HEK293 (cell line): ENCODE measurements at regions not wholly inside any gene's neighbourhood (a gene's known extent, or its start where the extent isn't known, plus 50 kb on each side); places are given as distances from the start of the nearest gene placed in this dataset.

Source experiments
- YY1 ChIP-seq: fragments of 450-650 bp; formaldehyde crosslinking; IDR thresholded peaks from 2 replicates; pipeline ENCODE4 v1.5.1; 2018; ENCODE audit warnings: missing biosample characterization, missing genetic modification characterization
- TF ChIP-seq, protein P1 (sequence below): fragments of 450-650 bp; formaldehyde crosslinking; conservative IDR thresholded peaks from 2 replicates; pipeline ENCODE4 v1.5.1; 2016; ENCODE audit warnings: low read depth, missing biosample characterization, missing genetic modification characterization

DNA sequence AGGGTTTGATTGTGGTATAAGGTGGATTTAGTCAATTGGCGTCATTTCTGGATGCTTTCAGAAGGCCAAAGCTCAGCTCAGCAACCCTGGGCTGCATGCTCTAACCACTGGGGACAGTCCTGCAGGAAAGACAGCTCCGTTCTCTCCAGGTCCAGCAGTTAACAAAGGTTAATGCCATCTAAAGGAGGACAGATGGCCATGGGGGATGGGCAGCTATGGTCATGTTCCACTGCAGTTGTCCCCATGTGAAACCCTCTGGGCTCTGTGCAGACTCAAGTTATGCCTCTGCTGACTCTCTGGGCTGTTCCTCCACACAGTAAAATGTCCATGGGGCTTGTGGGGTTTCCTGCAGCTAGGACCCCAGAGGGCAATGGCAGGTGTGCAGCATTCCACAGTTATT lies 562.1 kb upstream of the ADGRL3 start:
- TF ChIP-seq, protein P1, sequence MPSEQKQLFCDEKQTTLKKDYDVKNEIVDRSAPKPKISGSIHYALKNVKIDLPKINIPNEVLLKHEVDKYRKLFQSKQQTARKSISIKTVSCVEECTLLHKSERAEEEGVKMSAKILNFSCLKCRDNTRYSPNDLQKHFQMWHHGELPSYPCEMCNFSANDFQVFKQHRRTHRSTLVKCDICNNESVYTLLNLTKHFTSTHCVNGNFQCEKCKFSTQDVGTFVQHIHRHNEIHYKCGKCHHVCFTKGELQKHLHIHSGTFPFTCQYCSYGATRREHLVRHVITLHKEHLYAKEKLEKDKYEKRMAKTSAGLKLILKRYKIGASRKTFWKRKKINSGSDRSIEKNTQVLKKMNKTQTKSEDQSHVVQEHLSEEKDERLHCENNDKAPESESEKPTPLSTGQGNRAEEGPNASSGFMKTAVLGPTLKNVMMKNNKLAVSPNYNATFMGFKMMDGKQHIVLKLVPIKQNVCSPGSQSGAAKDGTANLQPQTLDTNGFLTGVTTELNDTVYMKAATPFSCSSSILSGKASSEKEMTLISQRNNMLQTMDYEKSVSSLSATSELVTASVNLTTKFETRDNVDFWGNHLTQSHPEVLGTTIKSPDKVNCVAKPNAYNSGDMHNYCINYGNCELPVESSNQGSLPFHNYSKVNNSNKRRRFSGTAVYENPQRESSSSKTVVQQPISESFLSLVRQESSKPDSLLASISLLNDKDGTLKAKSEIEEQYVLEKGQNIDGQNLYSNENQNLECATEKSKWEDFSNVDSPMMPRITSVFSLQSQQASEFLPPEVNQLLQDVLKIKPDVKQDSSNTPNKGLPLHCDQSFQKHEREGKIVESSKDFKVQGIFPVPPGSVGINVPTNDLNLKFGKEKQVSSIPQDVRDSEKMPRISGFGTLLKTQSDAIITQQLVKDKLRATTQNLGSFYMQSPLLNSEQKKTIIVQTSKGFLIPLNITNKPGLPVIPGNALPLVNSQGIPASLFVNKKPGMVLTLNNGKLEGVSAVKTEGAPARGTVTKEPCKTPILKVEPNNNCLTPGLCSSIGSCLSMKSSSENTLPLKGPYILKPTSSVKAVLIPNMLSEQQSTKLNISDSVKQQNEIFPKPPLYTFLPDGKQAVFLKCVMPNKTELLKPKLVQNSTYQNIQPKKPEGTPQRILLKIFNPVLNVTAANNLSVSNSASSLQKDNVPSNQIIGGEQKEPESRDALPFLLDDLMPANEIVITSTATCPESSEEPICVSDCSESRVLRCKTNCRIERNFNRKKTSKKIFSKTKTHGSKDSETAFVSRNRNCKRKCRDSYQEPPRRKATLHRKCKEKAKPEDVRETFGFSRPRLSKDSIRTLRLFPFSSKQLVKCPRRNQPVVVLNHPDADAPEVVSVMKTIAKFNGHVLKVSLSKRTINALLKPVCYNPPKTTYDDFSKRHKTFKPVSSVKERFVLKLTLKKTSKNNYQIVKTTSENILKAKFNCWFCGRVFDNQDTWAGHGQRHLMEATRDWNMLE (tag by site-specific recombination) = no peak
- no peak for TF ChIP-seq YY1 (tag by site-specific recombination)
